K562 (cell line): ENCODE measurements at regions not wholly inside any gene's neighbourhood (a gene's known extent, or its start where the extent isn't known, plus 50 kb on each side); places are given as distances from the start of the nearest gene placed in this dataset.

ENCODE experiments used
- BCL6 ChIP-seq: fragments of 250-450 bp; sonication (Bioruptor Pico); IDR thresholded peaks from 2 replicates; pipeline ENCODE4 v1.4.0; 2020
- C11orf30 ChIP-seq: fragments of 450-650 bp; IDR thresholded peaks from 2 replicates; pipeline ENCODE4 v1.6.1; 2016; ENCODE audit warnings: low read depth, mild to moderate bottlenecking
- DACH1 ChIP-seq: fragments of 450-650 bp; IDR thresholded peaks from 2 replicates; pipeline ENCODE4 v1.6.1; 2018; ENCODE audit not compliant: partially characterized antibody
- DDX20 ChIP-seq: fragments of 450-650 bp; IDR thresholded peaks from 2 replicates; pipeline ENCODE4 v1.6.1; 2016; ENCODE audit warnings: missing genetic modification characterization, low read depth, mild to moderate bottlenecking, missing compliant biosample characterization, moderate library complexity
- EZH2 ChIP-seq: IDR thresholded peaks from 2 replicates; pipeline ENCODE4 v1.6.1; 2012; ENCODE audit warnings: low read depth, mild to moderate bottlenecking, inconsistent platforms, low read length, borderline replicate concordance
- FOXA1 ChIP-seq: fragments of 450-650 bp; IDR thresholded peaks from 2 replicates; pipeline ENCODE4 v1.6.1; 2016; ENCODE audit warnings: mild to moderate bottlenecking, borderline replicate concordance
- HMBOX1 ChIP-seq: sonication (generic); IDR thresholded peaks from 2 replicates; pipeline ENCODE4 v1.6.1; 2016
- MTF1 ChIP-seq: fragments of 250-450 bp; sonication (Bioruptor Pico); IDR thresholded peaks from 2 replicates; pipeline ENCODE4 v1.9.0; 2021; ENCODE audit warnings: moderate library complexity, mild to moderate bottlenecking, inconsistent platforms, borderline replicate concordance
- SAP30 ChIP-seq: fragments of 200-600 bp; sonication (generic); IDR thresholded peaks from 2 replicates; pipeline ENCODE4 v1.6.1; 2012; ENCODE audit warnings: borderline replicate concordance, low read depth, mild to moderate bottlenecking, moderate library complexity, low read length, control low read depth, inconsistent platforms; ENCODE audit not compliant: insufficient read depth, poor library complexity, severe bottlenecking
- SFPQ ChIP-seq: fragments of 200-400 bp; formaldehyde crosslinking; IDR thresholded peaks from 2 replicates; pipeline ENCODE4 v1.6.1; 2017; ENCODE audit warnings: mild to moderate bottlenecking, low read depth, low read length, moderate library complexity
- SMAD2 ChIP-seq: fragments of 150-350 bp; IDR thresholded peaks from 2 replicates; pipeline ENCODE4 v1.6.1; 2014; ENCODE audit warnings: low read depth, mild to moderate bottlenecking, low read length
- TFE3 ChIP-seq: fragments of 450-650 bp; formaldehyde crosslinking; IDR thresholded peaks from 2 replicates; pipeline ENCODE4 v1.4.0; 2020; ENCODE audit warnings: mild to moderate bottlenecking, mixed read lengths
- THRA ChIP-seq: fragments of 450-650 bp; IDR thresholded peaks from 2 replicates; pipeline ENCODE4 v1.6.1; 2017; ENCODE audit warnings: mild to moderate bottlenecking, moderate library complexity
- ZBTB17 ChIP-seq: fragments of 450-650 bp; formaldehyde crosslinking; IDR thresholded peaks from 2 replicates; pipeline ENCODE4 v1.4.0; 2020; ENCODE audit warnings: mild to moderate bottlenecking
- ZFX ChIP-seq: sonication (generic); formaldehyde crosslinking; IDR thresholded peaks from 2 replicates; pipeline ENCODE4 v1.8.0; 2022; ENCODE audit warnings: mild to moderate bottlenecking, missing genetic modification reagents, moderate library complexity
- ZSCAN29 ChIP-seq: fragments of 450-650 bp; IDR thresholded peaks from 2 replicates; pipeline ENCODE4 v1.6.1; 2017

GRCh38 chr15:92848852-92849598 lies 51.1 kb upstream of the CHD2 start (continued):
- TF ChIP-seq HMBOX1 (peak; percentile 61; the same call in 1 of the 2 replicates), DACH1 (no peak), DDX20 (tag) (no peak), FOXA1 (no peak), SMAD2 (no peak), EZH2 (no peak), ZSCAN29 (no peak), ZFX (CRISPR knock-in tag) (peak; percentile 55), SFPQ (no peak), C11orf30 (no peak), ZBTB17 (CRISPR knock-in tag) (no peak; the same call in 1 of the 2 replicates), SAP30 (no peak), THRA (no peak), BCL6 (CRISPR knock-in tag) (0 out of 2 replicates have a peak, but pooled peaks have one; percentile 22), MTF1 (no peak), TFE3 (CRISPR knock-in tag) (no peak)
